ENCODE measurements at regions not wholly inside any gene's neighbourhood (a gene's known extent, or its start where the extent isn't known, plus 50 kb on each side); places are given as distances from the start of the nearest gene placed in this dataset.

- H3K27ac Mint-ChIP-seq: no peak overlapping the region
- H3K4me1 Mint-ChIP-seq: no peaks in the 10 kb centered on the region
These were observed 113.5 kb upstream of the C10orf90 start for GRCh38 chr10:126783806-126784557.

GRCh38 chr10:126787201-126787600, 116.7 kb upstream of the C10orf90 start:
- no peaks in the 10 kb centered on the region for H3K27me3 ChIP-seq (ENCODE audit: control insufficient read depth, insufficient read depth, low read length, poor library complexity, severe bottlenecking)
- WGBS, 2 experiments (ENCODE audit: insufficient coverage in 1 of 2, insufficient read length in 1 of 2): 36 to 54% methylated on average over 2 to 3 of the region's 3 CpGs
- no peaks in the 10 kb centered on the region for H3K4me1 ChIP-seq (ENCODE audit: control insufficient read depth, insufficient read depth, low read length)
- DNase-seq: no peak
- Mint-ChIP-seq H3K27ac (no peak overlapping the region), H3K27me3 (ENCODE audit: insufficient read depth) (no peaks in the 10 kb centered on the region), H3K4me3 (no peak overlapping the region), H3K4me1 (no peaks in the 10 kb centered on the region), H3K9me3 (peaks cover 4% of the 10 kb centered on the region), H3K36me3 (ENCODE audit: low read depth) (no peaks in the 10 kb centered on the region)
- no peak overlapping the region for H3K4me3 ChIP-seq (ENCODE audit: low read length)
- no peak for TF ChIP-seq CTCF (conservative IDR thresholded peaks at IDR 0.05)
- no peaks in the 10 kb centered on the region for H3K36me3 ChIP-seq (ENCODE audit: control insufficient read depth, insufficient read depth, low read length)
- H3K27ac ChIP-seq (ENCODE audit: low read depth, low read length): no peak overlapping the region
- peaks cover under 1% of the 10 kb centered on the region for H3K9me3 ChIP-seq (ENCODE audit: control insufficient read depth, low read length)
- no peak overlapping the region for H3K9ac ChIP-seq (ENCODE audit: extremely low read depth, low read length, poor library complexity, severe bottlenecking)

More at GRCh38 chr10:126783806-126784557, 113.5 kb upstream of the C10orf90 start:
- Histone ChIP-seq H3K27me3 (ENCODE audit: control insufficient read depth, insufficient read depth, low read length, poor library complexity, severe bottlenecking) (no peaks in the 10 kb centered on the region), H3K27ac (ENCODE audit: low read depth, low read length) (no peak overlapping the region), H3K4me3 (ENCODE audit: low read length) (no peak overlapping the region), H3K9me3 (ENCODE audit: control insufficient read depth, low read length) (no peaks in the 10 kb centered on the region), H3K4me1 (ENCODE audit: control insufficient read depth, insufficient read depth, low read length) (no peaks in the 10 kb centered on the region), H3K36me3 (ENCODE audit: control insufficient read depth, insufficient read depth, low read length) (no peaks in the 10 kb centered on the region), H3K9ac (ENCODE audit: extremely low read depth, low read length, poor library complexity, severe bottlenecking) (no peak overlapping the region)
- DNase-seq: no peak
- 81 to 83% methylated on average over 9 of the region's 9 CpGs for WGBS, 2 experiments (ENCODE audit: insufficient coverage in 1 of 2, insufficient read length in 1 of 2)
- Mint-ChIP-seq H3K9me3 (peaks cover 3% of the 10 kb centered on the region), H3K27me3 (ENCODE audit: insufficient read depth) (no peaks in the 10 kb centered on the region), H3K4me3 (no peak overlapping the region), H3K36me3 (ENCODE audit: low read depth) (no peaks in the 10 kb centered on the region)
- no peak for TF ChIP-seq CTCF (conservative IDR thresholded peaks at IDR 0.05)

- no peak for TF ChIP-seq CTCF (conservative IDR thresholded peaks at IDR 0.05)
- Mint-ChIP-seq H3K4me1 (peaks cover 9% of the 10 kb centered on the region), H3K36me3 (ENCODE audit: low read depth) (no peaks in the 10 kb centered on the region), H3K9me3 (peaks cover 16% of the 10 kb centered on the region), H3K27me3 (ENCODE audit: insufficient read depth) (peaks cover 4% of the 10 kb centered on the region), H3K4me3 (no peak overlapping the region), H3K27ac (no peak overlapping the region)
- no peak overlapping the region for H3K4me3 ChIP-seq (ENCODE audit: low read length)
- H3K4me1 ChIP-seq (ENCODE audit: control insufficient read depth, insufficient read depth, low read length): no peaks in the 10 kb centered on the region
- DNase-seq: no peak
- peaks cover 12% of the 10 kb centered on the region for H3K9me3 ChIP-seq (ENCODE audit: control insufficient read depth, low read length)
- H3K27me3 ChIP-seq (ENCODE audit: control insufficient read depth, insufficient read depth, low read length, poor library complexity, severe bottlenecking): no peaks in the 10 kb centered on the region
- no peak overlapping the region for H3K9ac ChIP-seq (ENCODE audit: extremely low read depth, low read length, poor library complexity, severe bottlenecking)
- H3K27ac ChIP-seq (ENCODE audit: low read depth, low read length): no peak overlapping the region
- H3K36me3 ChIP-seq (ENCODE audit: control insufficient read depth, insufficient read depth, low read length): no peaks in the 10 kb centered on the region
- WGBS, 2 experiments (ENCODE audit: insufficient coverage in 1 of 2, insufficient read length in 1 of 2): 92 to 100% methylated on average over 1 to 2 of the region's 2 CpGs
These were observed 109.9 kb upstream of the DOCK1 start for GRCh38 chr10:126795318-126795717.

Data from endodermal cell (in vitro differentiated cells).